ENCODE measurements at regions not wholly inside any gene's neighbourhood (a gene's known extent, or its start where the extent isn't known, plus 50 kb on each side); places are given as distances from the start of the nearest gene placed in this dataset.

DNA sequence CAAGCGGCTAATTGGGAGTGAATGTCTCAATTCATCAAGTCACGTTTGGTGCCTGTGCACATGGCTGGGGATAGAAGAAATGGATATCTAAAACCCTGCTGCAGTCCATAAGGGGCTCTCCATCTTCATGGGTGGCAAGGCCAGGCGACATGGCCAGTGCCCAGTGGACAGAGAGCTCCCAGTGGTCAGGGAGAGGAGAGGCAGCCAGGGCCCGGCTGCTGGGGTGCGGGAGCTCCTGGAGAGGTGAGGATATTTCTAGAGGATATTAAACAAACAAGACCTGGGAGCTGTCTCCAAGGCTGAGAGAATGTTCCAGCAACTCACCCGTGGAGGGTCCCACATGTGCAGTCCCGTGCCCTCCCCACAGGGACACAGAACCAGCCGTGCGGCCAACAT is 368.8 kb upstream of the C1orf174 start:
- no peak overlapping the region for H3K4me3 ChIP-seq (ENCODE audit: low read depth, low read length)
- DNase-seq (ENCODE audit: low read depth), result no peak
- TF ChIP-seq, protein P1, sequence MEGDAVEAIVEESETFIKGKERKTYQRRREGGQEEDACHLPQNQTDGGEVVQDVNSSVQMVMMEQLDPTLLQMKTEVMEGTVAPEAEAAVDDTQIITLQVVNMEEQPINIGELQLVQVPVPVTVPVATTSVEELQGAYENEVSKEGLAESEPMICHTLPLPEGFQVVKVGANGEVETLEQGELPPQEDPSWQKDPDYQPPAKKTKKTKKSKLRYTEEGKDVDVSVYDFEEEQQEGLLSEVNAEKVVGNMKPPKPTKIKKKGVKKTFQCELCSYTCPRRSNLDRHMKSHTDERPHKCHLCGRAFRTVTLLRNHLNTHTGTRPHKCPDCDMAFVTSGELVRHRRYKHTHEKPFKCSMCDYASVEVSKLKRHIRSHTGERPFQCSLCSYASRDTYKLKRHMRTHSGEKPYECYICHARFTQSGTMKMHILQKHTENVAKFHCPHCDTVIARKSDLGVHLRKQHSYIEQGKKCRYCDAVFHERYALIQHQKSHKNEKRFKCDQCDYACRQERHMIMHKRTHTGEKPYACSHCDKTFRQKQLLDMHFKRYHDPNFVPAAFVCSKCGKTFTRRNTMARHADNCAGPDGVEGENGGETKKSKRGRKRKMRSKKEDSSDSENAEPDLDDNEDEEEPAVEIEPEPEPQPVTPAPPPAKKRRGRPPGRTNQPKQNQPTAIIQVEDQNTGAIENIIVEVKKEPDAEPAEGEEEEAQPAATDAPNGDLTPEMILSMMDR (IDR thresholded peaks at IDR 0.05; ENCODE audit: low read depth, low read length, missing control alignments), result no peak

DNA sequence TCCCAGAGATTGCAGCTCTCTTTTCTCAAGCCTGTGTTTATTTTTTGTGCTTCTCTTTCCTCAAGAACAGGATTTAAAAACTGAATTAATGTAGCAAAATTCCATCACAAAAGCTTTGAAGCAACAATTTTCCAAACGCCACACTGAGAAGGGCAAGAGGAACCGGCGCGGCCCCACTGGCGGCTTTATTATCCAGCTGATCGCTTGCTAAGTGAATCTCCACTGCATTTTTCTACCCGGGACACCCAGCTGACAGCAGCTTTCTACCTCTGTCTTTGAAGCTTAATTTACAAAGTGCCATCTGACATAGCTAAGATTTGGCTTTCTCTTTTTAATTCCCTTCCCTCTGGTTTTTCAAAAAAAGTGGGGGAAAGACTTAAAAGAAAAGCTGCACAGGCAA is 369.3 kb upstream of the C1orf174 start:
- no peak for DNase-seq (ENCODE audit: low read depth)
- no peak overlapping the region for H3K4me3 ChIP-seq (ENCODE audit: low read depth, low read length)
- TF ChIP-seq, protein P1 (IDR thresholded peaks at IDR 0.05; ENCODE audit: low read depth, low read length, missing control alignments), result no peak

DNA sequence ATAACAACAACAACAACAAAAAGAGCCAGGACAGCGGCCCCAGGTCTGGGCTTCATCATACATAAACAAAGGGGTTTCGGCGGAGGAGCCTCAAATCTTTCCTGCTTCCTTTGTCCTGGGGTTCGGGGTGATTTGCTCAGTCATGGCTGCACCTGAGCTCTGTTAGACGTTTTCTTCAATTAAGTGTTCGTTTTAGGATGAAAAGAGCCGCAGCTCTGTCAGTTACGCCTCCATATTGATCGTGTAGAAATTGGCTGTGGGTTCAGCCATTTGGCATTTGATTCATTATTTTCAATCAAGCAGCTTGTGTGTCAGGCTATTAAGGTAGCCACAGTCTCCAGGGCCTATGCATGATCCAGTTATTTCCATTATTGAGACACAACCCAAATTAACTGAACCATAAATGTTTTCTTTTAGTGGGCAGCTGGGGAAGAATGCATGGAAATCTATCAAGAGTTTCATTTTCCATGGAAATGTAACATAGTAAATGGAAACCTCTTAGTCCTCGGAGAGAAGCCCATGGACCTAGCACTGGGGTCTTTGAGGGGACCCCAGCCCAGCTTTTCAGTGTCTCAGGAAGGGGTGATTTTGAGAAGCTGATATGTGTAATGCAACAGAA is 370.0 kb upstream of the C1orf174 start:
- no peak for DNase-seq (ENCODE audit: low read depth)
- TF ChIP-seq, protein P1 (IDR thresholded peaks at IDR 0.05; ENCODE audit: low read depth, low read length, missing control alignments), result no peak
- no peak overlapping the region for H3K4me3 ChIP-seq (ENCODE audit: low read depth, low read length)

DNA sequence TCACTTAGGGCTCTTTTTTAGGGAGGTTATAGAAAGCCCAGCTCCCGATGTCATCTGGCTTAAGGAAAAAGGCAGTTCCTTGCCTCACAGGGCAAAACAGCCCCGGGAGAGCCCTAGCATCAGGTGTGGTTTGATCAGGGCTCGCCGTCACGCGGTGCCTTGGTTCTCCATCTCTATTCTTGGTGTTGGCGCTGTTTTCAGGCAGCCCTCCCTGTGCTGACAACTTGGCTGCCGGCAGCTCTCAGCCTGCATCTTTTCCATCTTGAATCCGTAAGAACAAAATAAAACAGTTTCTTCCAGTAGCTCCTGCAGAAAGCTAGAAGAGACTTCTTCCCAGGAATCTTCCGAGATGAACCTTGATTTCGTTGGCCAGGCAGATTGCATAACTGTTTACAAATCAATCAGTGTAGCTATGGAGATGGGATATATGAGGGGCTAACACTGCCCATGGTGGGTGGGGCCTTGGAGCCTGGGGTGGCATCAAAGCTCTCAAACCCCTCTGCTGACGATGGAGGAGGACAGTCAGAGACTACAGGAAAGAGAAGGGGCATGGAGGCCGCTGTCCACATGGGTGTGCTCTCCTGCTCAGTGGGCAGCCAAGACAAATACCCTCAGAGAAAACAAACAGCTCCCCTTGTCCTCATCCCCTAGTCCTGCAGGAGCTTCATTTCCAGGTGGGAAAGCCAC is 370.7 kb upstream of the C1orf174 start:
- TF ChIP-seq, protein P1 (IDR thresholded peaks at IDR 0.05; ENCODE audit: low read depth, low read length, missing control alignments), result no peak
- DNase-seq (ENCODE audit: low read depth), result no peak
- H3K4me3 ChIP-seq (ENCODE audit: low read depth, low read length), result no peak overlapping the region

DNA sequence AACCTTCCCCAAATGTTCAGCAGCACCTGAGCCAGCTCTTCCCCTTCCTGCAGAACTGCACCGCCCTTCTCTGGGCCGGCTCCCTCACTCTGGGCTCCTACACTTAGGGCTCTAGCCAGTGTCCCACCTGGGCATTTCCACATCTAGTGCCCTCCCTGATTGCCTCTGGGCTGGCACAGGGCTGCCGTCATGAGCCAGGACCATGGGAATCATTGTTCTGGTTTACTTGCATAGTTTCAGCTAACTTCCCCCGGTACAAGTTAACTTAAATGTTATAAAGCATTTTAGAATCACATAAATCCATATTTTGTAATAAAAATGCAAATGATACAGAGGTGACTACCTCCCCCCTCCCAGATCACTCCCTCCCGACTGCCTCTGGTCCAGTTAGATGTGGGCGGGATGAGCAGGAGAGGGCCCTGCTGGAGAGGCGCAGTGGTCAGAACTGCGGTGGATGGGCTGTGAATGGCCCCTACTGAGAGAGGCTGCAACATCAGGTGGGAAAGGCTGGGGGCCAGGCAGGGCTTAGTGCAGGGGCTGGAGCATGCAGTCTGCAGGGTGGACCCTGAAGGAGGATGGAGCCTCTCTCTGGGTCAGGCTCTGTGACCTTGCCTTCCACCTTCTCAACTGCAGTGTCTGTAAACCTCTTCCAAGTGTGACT is 371.4 kb upstream of the C1orf174 start:
- TF ChIP-seq, protein P1 (IDR thresholded peaks at IDR 0.05; ENCODE audit: low read depth, low read length, missing control alignments), result no peak
- no peak for DNase-seq (ENCODE audit: low read depth)

DNA sequence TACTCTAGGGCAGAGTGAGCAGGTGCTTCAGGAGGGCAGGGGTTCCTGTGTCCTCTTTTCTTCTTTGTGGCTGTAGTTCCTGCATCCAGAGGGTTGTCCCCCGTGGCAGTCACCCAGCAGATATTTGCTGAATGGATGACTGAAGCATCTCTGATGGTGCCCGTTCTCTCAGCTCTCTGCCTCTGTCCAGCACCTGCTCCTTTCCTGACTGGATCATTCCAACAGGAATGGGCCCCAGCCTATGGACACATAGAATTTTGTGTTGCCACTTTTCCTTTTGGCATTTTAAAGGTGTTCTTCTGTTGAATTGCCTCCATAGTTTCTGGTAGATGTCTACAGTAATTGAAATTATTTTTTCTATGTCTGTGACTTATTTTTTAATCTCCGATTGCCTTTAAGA is 372.5 kb upstream of the C1orf174 start:
- TF ChIP-seq, protein P1 (IDR thresholded peaks at IDR 0.05; ENCODE audit: low read depth, low read length, missing control alignments), result no peak
- no peak for DNase-seq (ENCODE audit: low read depth)
- H3K4me3 ChIP-seq (ENCODE audit: low read depth, low read length), result no peak overlapping the region

More for the DNA sequence above, 371.4 kb upstream of the C1orf174 start:
- no peak overlapping the region for H3K4me3 ChIP-seq (ENCODE audit: low read depth, low read length)
